Stimulated activated CD4-positive, alpha-beta T cell treated with anti-CD3 and anti-CD28 coated beads, Interleukin-12 subunit alpha, Interleukin-12 subunit beta, amount 100 ng/mL, for 4 hours (primary cell): ENCODE measurements at regions not wholly inside any gene's neighbourhood (a gene's known extent, or its start where the extent isn't known, plus 50 kb on each side); places are given as distances from the start of the nearest gene placed in this dataset.

ENCODE experiments used
- DNase-seq: peaks from one replicate; pipeline ENCODE4 v3.0.0-alpha.2; 2020

GRCh38 chr4:101563126-101563525 lies 215.8 kb upstream of the PPP3CA start:
- no peak for DNase-seq

- DNase-seq: no peak
Observed at GRCh38 chr4:101556842-101557241, 209.5 kb upstream of the PPP3CA start.

- no peak for DNase-seq
Observed at GRCh38 chr4:101555341-101555880, 208.1 kb upstream of the PPP3CA start.

- DNase-seq: no peak
Observed at GRCh38 chr4:101540336-101540735, 193.0 kb upstream of the PPP3CA start.

- DNase-seq: no peak
Observed at GRCh38 chr4:101528526-101528925, 181.2 kb upstream of the PPP3CA start.

GRCh38 chr4:101527188-101527587 lies 179.9 kb upstream of the PPP3CA start:
- peak; percentile 43 for DNase-seq

- DNase-seq: no peak
Observed at GRCh38 chr4:101515566-101515965, 168.2 kb upstream of the PPP3CA start.

DNA sequence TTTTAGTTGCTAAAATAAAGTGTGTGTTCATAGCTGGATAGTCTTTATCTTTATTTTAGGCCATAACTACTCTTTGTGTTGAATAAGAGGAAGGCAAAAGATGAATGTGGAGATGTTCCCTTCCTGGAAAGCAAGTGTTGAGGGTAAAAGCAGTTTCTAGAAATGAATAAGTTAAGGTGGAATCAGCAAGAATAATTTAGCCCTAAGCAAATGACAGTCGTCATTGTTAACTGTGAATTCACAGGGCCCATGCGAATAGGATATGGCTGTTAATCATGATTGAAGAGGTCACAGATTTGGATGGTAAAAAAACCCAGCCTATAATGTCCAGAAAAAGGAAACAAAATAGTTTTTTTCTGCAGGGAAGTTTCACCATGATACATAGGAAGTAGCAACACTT lies 167.8 kb upstream of the PPP3CA start:
- no peak for DNase-seq

- DNase-seq: no peak
Observed at GRCh38 chr4:101512416-101512815, 165.1 kb upstream of the PPP3CA start.

- no peak for DNase-seq
Observed at GRCh38 chr4:101501421-101501820, 154.1 kb upstream of the PPP3CA start.

GRCh38 chr4:101500742-101501141 lies 153.4 kb upstream of the PPP3CA start:
- no peak for DNase-seq

- no peak for DNase-seq
Observed at GRCh38 chr4:101475246-101475645, 127.9 kb upstream of the PPP3CA start.

- DNase-seq: no peak
Observed at GRCh38 chr4:101471201-101471600, 123.9 kb upstream of the PPP3CA start.

DNA sequence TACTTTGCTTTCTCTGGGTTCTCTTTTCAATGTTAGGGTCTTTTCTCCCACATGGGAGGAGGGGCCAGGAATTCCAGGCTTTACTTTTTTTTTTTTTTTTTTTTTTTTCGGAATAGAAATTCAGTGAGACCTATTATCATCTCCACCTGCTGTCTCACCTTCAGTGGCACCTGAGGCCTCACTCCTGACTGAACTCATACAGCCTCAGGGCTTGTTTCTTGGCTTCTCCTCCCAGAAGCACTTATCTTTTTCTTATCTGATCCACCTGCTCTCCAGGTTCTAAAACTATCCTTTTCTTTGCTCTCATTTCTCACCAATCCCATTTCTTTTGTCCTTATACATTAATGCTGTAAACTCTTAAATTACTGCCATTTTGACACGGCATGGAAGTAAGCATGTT lies 117.3 kb upstream of the PPP3CA start:
- DNase-seq: no peak

DNA sequence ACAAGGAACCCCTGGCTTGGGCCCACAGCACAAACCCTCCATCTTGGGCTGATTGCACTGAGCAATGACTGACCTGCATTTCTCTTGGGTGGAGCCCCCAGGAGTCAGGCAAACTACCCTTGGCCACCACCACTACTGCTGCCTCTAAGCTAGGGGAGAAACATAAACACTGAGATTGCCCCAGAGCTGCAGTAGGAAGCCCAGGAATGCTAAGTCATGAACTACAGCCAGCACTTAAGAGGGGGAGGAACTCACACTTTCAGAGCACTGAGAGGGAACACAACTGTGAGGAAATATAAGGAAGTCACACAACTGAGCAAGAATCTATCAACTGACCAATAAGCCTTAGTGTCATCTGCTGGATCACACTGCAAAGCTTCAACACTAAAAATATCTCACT lies 111.6 kb upstream of the PPP3CA start:
- no peak for DNase-seq

GRCh38 chr4:101458473-101458872 lies 111.1 kb upstream of the PPP3CA start:
- no peak for DNase-seq

GRCh38 chr4:101451086-101451485 lies 103.8 kb upstream of the PPP3CA start:
- DNase-seq: no peak

GRCh38 chr4:101441446-101441845 lies 94.1 kb upstream of the PPP3CA start:
- no peak for DNase-seq

DNA sequence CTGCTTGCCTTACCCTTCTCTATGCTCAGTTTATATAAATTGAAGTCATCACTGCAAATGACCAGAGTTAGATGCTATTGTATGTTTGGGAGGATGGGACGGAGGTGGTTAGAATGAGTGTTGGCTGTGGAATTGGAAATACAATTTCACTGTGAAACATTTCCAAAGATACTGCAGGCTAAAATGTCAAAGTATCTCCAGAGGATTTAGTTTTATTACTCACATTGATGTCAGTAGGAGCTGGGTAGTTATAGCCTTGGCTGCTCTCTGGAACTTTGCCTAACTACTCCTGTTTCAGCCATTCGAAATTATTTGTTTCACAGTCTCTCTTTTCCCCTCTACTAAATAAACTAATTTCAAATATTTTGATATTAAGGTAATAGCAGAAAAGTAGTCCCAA lies 92.6 kb upstream of the PPP3CA start:
- no peak for DNase-seq

DNA sequence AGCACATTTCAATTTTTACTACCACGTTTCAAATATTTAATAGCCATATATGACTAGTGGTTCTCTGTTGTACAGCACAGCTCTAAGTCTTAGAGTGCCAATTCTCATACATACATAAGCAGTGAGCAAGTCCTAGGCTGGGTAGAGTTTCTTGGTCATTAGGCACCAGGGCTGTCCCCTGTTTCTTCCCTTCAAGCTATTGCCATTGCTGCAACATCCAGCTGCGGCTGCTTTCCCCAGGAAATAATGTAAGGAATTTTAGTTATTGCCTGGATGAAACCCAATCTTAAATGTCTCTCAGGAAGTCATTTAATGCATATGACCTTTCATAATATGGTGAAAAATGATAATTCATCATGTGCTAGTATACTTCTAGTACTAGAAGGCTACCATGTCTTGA lies 74.1 kb upstream of the PPP3CA start:
- DNase-seq: no peak

DNA sequence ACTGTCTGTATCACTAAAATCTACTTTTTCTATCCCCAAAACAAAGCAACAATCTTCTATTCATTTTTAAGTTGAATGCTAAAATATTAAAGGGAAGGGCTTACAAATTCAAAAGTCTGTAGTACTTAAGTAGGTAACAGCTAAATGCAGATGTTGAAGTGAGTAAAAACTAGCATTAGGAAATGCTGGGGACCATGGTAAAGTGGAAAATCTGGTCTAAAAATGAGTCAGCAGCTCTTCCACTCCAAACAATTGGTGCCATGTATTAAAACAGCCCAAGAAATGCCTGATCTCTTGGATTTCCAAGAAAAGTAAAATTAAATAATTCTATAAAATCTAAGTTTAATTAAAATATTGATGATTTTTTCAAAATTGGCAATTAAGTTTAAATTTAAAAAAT lies 73.3 kb upstream of the PPP3CA start:
- no peak for DNase-seq

GRCh38 chr4:101419336-101420135 lies 72.2 kb upstream of the PPP3CA start:
- no peak for DNase-seq

DNA sequence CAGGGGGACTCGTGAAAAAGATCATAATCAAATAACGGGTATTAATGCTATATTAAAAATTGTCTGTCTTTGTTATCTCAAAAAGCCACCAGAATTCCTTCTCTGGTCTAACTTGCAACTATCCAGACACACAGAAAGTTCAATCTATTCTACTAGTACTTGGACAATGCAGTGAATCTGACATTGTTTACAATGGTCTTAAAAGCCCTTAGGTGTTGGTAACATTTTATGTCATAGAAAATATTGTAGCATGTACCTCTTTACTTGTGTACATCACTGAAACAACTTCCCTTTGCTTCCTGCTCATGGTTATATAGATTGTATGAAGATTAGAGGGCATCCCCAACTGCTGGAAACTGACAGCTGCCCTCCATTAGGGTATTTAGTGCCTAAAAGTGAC lies 71.1 kb upstream of the PPP3CA start:
- DNase-seq: no peak

GRCh38 chr4:101418055-101418454 lies 70.7 kb upstream of the PPP3CA start:
- DNase-seq: peak; percentile 33

DNA sequence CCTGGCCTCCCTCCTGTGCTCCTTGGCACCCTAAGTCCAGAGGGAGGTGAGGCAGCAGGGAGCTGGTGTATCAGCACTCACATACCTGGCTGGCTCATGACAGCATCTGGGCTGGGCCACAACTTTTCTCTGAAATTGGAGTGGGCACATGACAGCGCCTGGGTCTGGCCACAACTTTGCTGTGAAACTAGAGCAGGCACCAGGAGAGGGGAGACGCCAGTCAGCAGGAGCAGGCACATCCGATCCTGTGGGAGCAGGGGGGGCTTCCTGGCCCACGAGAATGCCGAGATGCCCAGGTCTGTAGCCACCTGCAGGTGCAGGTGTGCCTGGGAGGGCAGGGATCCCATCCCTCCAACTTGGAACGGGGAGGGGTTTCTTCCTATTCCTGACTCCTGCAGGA lies 69.7 kb upstream of the PPP3CA start:
- no peak for DNase-seq
